Heart left ventricle (tissue), 13 donors: ENCODE measurements at regions not wholly inside any gene's neighbourhood (a gene's known extent, or its start where the extent isn't known, plus 50 kb on each side); places are given as distances from the start of the nearest gene placed in this dataset.

Experiments used
- POLR2A ChIP-seq, 2 donors: fragments of 450-650 bp; IDR thresholded peaks; one replicate each; pipeline ENCODE4 v1.6.1; 2017; ENCODE audit warnings: antibody characterized with exemption in 2 of 2, mild to moderate bottlenecking in 2 of 2, moderate library complexity in 2 of 2
- TF ChIP-seq, protein P1 (sequence below), 12 donors: fragments of 200-600 bp; sonication (generic) in 4 of 12; IDR thresholded peaks; one replicate each; pipeline versions ENCODE4 v1.5.0 to v1.8.0; 2018 to 2022; ENCODE audit warnings: antibody characterized with exemption in 12 of 12, mild to moderate bottlenecking in 5 of 12
- donor health status: ischemic (EF 13 %, LVEDD 7.1; RV severe dilation, severe dysfunction).
- donor health status: DM: no; HTN: yes; CAD: no.
- donor health status: DM: no; HTN: no; CAD: no.
- donor health status: ischemic (EF 25% LVEDD 6.9; RV normal size, moderate dysfunction).
- donor health status: ischemic (EF 25% LVEDD 5.7; RV mildly dilated, moderate dysfunction).
- donor health status: ischemic (EF 35%, LVEDD 5.7; RV mildly dilated, moderate dysfunction).
- donor health status: nonischemic (EF 11% LVEDD 7.7; RV severe dilation, severe dysfunction).
- donor health status: DM: yes; HTN: yes; CAD: no.
- donor health status: PGD.
- donor health status: ischemic (EF 29% LVEDD 5.4; RV normal size, mild dysfunction).
- donor health status: nonischemic (EF 23%, LVEDD 6.1; RV moderate dilation, normal function).

- TF ChIP-seq, protein P1, sequence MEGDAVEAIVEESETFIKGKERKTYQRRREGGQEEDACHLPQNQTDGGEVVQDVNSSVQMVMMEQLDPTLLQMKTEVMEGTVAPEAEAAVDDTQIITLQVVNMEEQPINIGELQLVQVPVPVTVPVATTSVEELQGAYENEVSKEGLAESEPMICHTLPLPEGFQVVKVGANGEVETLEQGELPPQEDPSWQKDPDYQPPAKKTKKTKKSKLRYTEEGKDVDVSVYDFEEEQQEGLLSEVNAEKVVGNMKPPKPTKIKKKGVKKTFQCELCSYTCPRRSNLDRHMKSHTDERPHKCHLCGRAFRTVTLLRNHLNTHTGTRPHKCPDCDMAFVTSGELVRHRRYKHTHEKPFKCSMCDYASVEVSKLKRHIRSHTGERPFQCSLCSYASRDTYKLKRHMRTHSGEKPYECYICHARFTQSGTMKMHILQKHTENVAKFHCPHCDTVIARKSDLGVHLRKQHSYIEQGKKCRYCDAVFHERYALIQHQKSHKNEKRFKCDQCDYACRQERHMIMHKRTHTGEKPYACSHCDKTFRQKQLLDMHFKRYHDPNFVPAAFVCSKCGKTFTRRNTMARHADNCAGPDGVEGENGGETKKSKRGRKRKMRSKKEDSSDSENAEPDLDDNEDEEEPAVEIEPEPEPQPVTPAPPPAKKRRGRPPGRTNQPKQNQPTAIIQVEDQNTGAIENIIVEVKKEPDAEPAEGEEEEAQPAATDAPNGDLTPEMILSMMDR (IDR thresholded peaks at IDR 0.05) = no peak
- TF ChIP-seq POLR2A (IDR thresholded peaks at IDR 0.05) = no peak
Observed at GRCh38 chr21:27725916-27726315, 759.0 kb upstream of the ADAMTS5 start.
